Calu3 (cell line): ENCODE measurements at regions not wholly inside any gene's neighbourhood (a gene's known extent, or its start where the extent isn't known, plus 50 kb on each side); places are given as distances from the start of the nearest gene placed in this dataset.
"Not testable (repeated sequence)": the region's sequence is repeated elsewhere in the genome, so short reads cannot be mapped to it uniquely, and the experiment has no call there.

Experiments
- BruUV-seq: library from RNA; stranded (reverse); fragments of 400-500 nt; replicated peaks from 2 replicates; lab custom pipeline; 2021; lab: Mats Ljungman, UMichigan
- CTCF ChIA-PET: fragments of 300-600 bp; sonication (Branson Sonifier 250); formaldehyde crosslinking; loops from one replicate; lab custom pipeline; 2022; ENCODE audit warnings: antibody characterized with exemption; lab: Charles Lee
- DNase-seq: peaks from one replicate; pipeline ENCODE4 v3.0.0; 2022
- H3K27ac Mint-ChIP-seq: one replicate; pipeline ENCODE4 v1.8.0; 2022; ENCODE audit warnings: mixed read lengths; ENCODE audit not compliant: unreplicated experiment
- H3K27me3 Mint-ChIP-seq: one replicate; pipeline ENCODE4 v1.8.0; 2022; ENCODE audit warnings: mixed read lengths; ENCODE audit not compliant: unreplicated experiment
- H3K36me3 Mint-ChIP-seq: one replicate; pipeline ENCODE4 v1.8.0; 2022; ENCODE audit warnings: mild to moderate bottlenecking, moderate library complexity, mixed read lengths; ENCODE audit not compliant: insufficient read depth, unreplicated experiment
- H3K4me1 Mint-ChIP-seq: one replicate; pipeline ENCODE4 v1.8.0; 2022; ENCODE audit warnings: mild to moderate bottlenecking, low read depth, mixed read lengths; ENCODE audit not compliant: unreplicated experiment
- H3K4me3 Mint-ChIP-seq: one replicate; pipeline ENCODE4 v1.8.0; 2022; ENCODE audit warnings: mild to moderate bottlenecking, low read depth, moderate library complexity, mixed read lengths; ENCODE audit not compliant: unreplicated experiment
- H3K9me3 Mint-ChIP-seq: one replicate; pipeline ENCODE4 v1.8.0; 2022; ENCODE audit warnings: low read depth, mixed read lengths; ENCODE audit not compliant: unreplicated experiment
- CTCF ChIP-seq: fragments of 200-600 bp; IDR thresholded peaks from one replicate; pipeline ENCODE4 v1.8.0; 2022; ENCODE audit warnings: antibody characterized with exemption; ENCODE audit not compliant: unreplicated experiment
- intact Hi-C: fragments of 100-400 bp; cut with micrococcal nuclease; formaldehyde crosslinking; loops from one replicate; pipeline ENCODE4 v1.10.0; 2022; ENCODE audit not compliant: unreplicated experiment

DNA sequence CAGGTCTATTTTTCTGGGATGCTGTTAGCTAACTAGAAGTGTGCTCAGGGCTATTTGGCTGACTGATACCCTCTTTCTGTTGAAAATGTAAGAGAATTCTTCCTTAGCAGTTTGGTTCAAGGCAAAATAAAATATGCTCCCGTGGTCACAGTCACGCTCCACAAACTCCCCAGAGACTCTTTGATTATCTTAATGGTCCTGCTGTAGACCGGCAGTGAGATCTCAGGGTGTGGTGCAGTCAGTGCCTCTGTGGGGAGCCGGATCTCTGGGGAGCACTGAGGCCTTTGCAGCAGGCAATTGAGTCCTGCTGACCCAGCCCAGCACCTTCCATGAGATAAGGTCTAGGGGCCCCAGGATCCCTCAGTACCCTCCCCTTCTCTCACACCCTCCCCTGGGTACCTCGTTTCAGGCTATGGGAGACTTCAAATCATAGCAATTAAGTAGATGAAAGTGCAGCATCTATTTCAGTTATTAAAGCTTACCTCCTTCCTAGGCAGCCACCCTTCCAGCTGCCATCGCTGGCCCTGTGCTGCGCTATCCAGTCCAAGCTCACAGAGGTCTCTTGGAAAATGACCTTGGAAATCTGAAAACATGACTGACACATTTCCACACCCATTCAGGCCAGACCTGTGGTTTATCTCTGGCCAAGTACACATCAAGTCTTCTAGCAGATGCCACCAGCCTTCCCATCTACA, 98.1 kb downstream of the SEC16B start:
- no peak for DNase-seq
- H3K36me3 Mint-ChIP-seq: no peaks in the 10 kb centered on the region
- H3K4me3 Mint-ChIP-seq: no peak overlapping the region
- no TSS peak for BruUV-seq
- H3K27me3 Mint-ChIP-seq: peaks cover 51% of the 10 kb centered on the region
- intact Hi-C loops: no loop called here
- no peak overlapping the region for H3K27ac Mint-ChIP-seq
- CTCF ChIA-PET: no interaction called here
- peaks cover 14% of the 10 kb centered on the region for H3K4me1 Mint-ChIP-seq
- TF ChIP-seq CTCF: no peak
- no peaks in the 10 kb centered on the region for H3K9me3 Mint-ChIP-seq

- Mint-ChIP-seq H3K9me3 (no peaks in the 10 kb centered on the region), H3K27me3 (peaks cover 48% of the 10 kb centered on the region), H3K4me3 (no peak overlapping the region), H3K36me3 (no peaks in the 10 kb centered on the region), H3K4me1 (peaks cover 14% of the 10 kb centered on the region), H3K27ac (no peak overlapping the region)
- no peak for DNase-seq
- CTCF ChIA-PET: no interaction called here
- intact Hi-C loops: no loop called here
- no TSS peak for BruUV-seq
- TF ChIP-seq CTCF: no peak
Measured at GRCh38 chr1:177869586-177869985, 100.3 kb downstream of the SEC16B start.

- H3K36me3 Mint-ChIP-seq, intact Hi-C loops, H3K9me3 Mint-ChIP-seq, H3K4me3 Mint-ChIP-seq, BruUV-seq, DNase-seq, H3K27ac Mint-ChIP-seq, CTCF ChIA-PET: not testable (repeated sequence)
- H3K4me1 Mint-ChIP-seq: peaks cover 14% of the 10 kb centered on the region
- H3K27me3 Mint-ChIP-seq: peaks cover 42% of the 10 kb centered on the region
Measured at GRCh38 chr1:177869011-177869410, 100.8 kb downstream of the SEC16B start.

- no peak for DNase-seq
- intact Hi-C loops: no loop called here
- peaks cover 23% of the 10 kb centered on the region for H3K27me3 Mint-ChIP-seq
- H3K4me1 Mint-ChIP-seq: no peaks in the 10 kb centered on the region
- H3K4me3 Mint-ChIP-seq: no peak overlapping the region
- no peaks in the 10 kb centered on the region for H3K36me3 Mint-ChIP-seq
- H3K9me3 Mint-ChIP-seq: peaks cover 3% of the 10 kb centered on the region
- no peak overlapping the region for H3K27ac Mint-ChIP-seq
- no peak for TF ChIP-seq CTCF
- CTCF ChIA-PET: no interaction called here
- BruUV-seq: no TSS peak
Measured at GRCh38 chr1:177865807-177866206, 104.1 kb downstream of the SEC16B start.
